IMR-90 (cell line): ENCODE measurements at regions not wholly inside any gene's neighbourhood (a gene's known extent, or its start where the extent isn't known, plus 50 kb on each side); places are given as distances from the start of the nearest gene placed in this dataset.
"Not testable (repeated sequence)": the region's sequence is repeated elsewhere in the genome, so short reads cannot be mapped to it uniquely, and the experiment has no call there.

Experiments
- ATAC-seq: fragments of 200-7000 bp; cut with Tn5 transposase; 2 replicates; pipeline ENCODE4 v1.9.1; 2020; ENCODE audit warnings: low read depth, mild to moderate bottlenecking, moderate library complexity
- BruUV-seq: library from RNA; stranded (reverse); fragments of 400-500 nt; replicated peaks from 2 replicates; lab custom pipeline; 2021; lab: Mats Ljungman, UMichigan
- CTCF ChIA-PET: fragments of 300-600 bp; formaldehyde crosslinking; extraction: SDS; loops from one replicate; lab custom pipeline; 2021; ENCODE audit warnings: antibody characterized with exemption; lab: Yijun Ruan, JAX
- POLR2A ChIA-PET: fragments of 300-600 bp; sonication (Branson Sonifier 250); formaldehyde crosslinking; loops from one replicate; lab custom pipeline; 2022; ENCODE audit warnings: antibody characterized with exemption; ENCODE audit not compliant: unreplicated experiment; lab: Charles Lee
- DNase-seq: peaks from one replicate; pipeline ENCODE4 v3.0.0; 2013
- H2AFZ ChIP-seq: replicated peaks from 2 replicates; pipeline ENCODE3; 2013; ENCODE audit warnings: low read length, mild to moderate bottlenecking; ENCODE audit not compliant: poor library complexity
- H2AK5ac ChIP-seq: 2 replicates; pipeline ENCODE4 v1.6.1; 2013; ENCODE audit warnings: low read depth, low read length, inconsistent platforms
- H2AK9ac ChIP-seq: replicated peaks from 2 replicates; pipeline ENCODE3; 2013; ENCODE audit warnings: mild to moderate bottlenecking, low read depth, low read length, moderate library complexity; ENCODE audit not compliant: poor library complexity
- H2BK120ac ChIP-seq: 2 replicates; pipeline ENCODE4 v1.6.1; 2013; ENCODE audit warnings: low read depth, low read length, inconsistent platforms
- H2BK15ac ChIP-seq: 3 replicates; pipeline ENCODE4 v1.6.1; 2013; ENCODE audit warnings: low read depth, low read length, inconsistent platforms
- H2BK20ac ChIP-seq: 2 replicates; pipeline ENCODE4 v1.6.1; 2013; ENCODE audit warnings: low read depth, mild to moderate bottlenecking, inconsistent platforms, low read length, moderate library complexity
- H2BK5ac ChIP-seq: 2 replicates; pipeline ENCODE4 v1.6.1; 2013; ENCODE audit warnings: mild to moderate bottlenecking, low read depth, low read length, inconsistent platforms; ENCODE audit not compliant: poor library complexity, severe bottlenecking
- H3K14ac ChIP-seq: replicated peaks from 2 replicates; pipeline ENCODE4 v1.6.1; 2013; ENCODE audit warnings: low read depth, low read length, inconsistent platforms
- H3K18ac ChIP-seq: 2 replicates; pipeline ENCODE4 v1.6.1; 2013; ENCODE audit warnings: low read depth, low read length, control low read depth
- H3K23ac ChIP-seq: 2 replicates; pipeline ENCODE4 v1.6.1; 2013; ENCODE audit warnings: low read depth, low read length, inconsistent platforms
- H3K27ac ChIP-seq: 2 replicates; pipeline ENCODE4 v1.5.1; 2013; ENCODE audit warnings: mild to moderate bottlenecking, control low read depth, low read length; ENCODE audit not compliant: insufficient read depth
- H3K27me3 ChIP-seq: 2 replicates; pipeline ENCODE4 v1.6.1; 2013; ENCODE audit warnings: low read length; ENCODE audit not compliant: control insufficient read depth, insufficient read depth
- H3K36me3 ChIP-seq: 2 replicates; pipeline ENCODE4 v1.6.1; 2013; ENCODE audit warnings: low read length, mixed read lengths; ENCODE audit not compliant: control insufficient read depth, insufficient read depth
- H3K4ac ChIP-seq: 2 replicates; pipeline ENCODE4 v1.6.1; 2013; ENCODE audit warnings: low read depth, low read length, inconsistent platforms
- H3K4me1 ChIP-seq: 2 replicates; pipeline ENCODE4 v1.6.1; 2013; ENCODE audit warnings: low read length, mixed read lengths; ENCODE audit not compliant: control insufficient read depth, insufficient read depth
- H3K4me2 ChIP-seq: 2 replicates; pipeline ENCODE4 v1.6.1; 2013; ENCODE audit warnings: low read depth, mild to moderate bottlenecking, control low read depth, low read length, moderate library complexity
- H3K4me3 ChIP-seq: 2 replicates; pipeline ENCODE4 v1.5.1; 2013; ENCODE audit warnings: low read depth, mild to moderate bottlenecking, control low read depth, low read length, moderate library complexity; ENCODE audit not compliant: insufficient read depth
- H3K56ac ChIP-seq: 2 replicates; pipeline ENCODE4 v1.6.1; 2013; ENCODE audit warnings: low read length, inconsistent platforms; ENCODE audit not compliant: insufficient read depth; ENCODE audit errors: extremely low read depth
- H3K79me1 ChIP-seq, 2 experiments: 2 replicates each; pipeline ENCODE4 v1.6.1; 2013; ENCODE audit warnings: low read length in 2 of 2, inconsistent platforms in 1 of 2, low read depth in 1 of 2
- H3K9ac ChIP-seq: 2 replicates; pipeline ENCODE4 v1.6.1; 2013; ENCODE audit warnings: low read depth, low read length, control low read depth
- H3K9me1 ChIP-seq: 2 replicates; pipeline ENCODE4 v1.6.1; 2013; ENCODE audit warnings: low read length, inconsistent platforms; ENCODE audit not compliant: insufficient read depth
- H3K9me3 ChIP-seq: 2 replicates; pipeline ENCODE4 v1.6.1; 2013; ENCODE audit warnings: low read length; ENCODE audit not compliant: control insufficient read depth, insufficient read depth
- H4K20me1 ChIP-seq: 2 replicates; pipeline ENCODE4 v1.6.1; 2013; ENCODE audit warnings: low read length, inconsistent platforms; ENCODE audit not compliant: insufficient read depth
- H4K5ac ChIP-seq: 2 replicates; pipeline ENCODE4 v1.6.1; 2013; ENCODE audit warnings: mild to moderate bottlenecking, low read depth, low read length, control low read depth
- H4K8ac ChIP-seq, 2 experiments: 2 replicates each; pipeline ENCODE4 v1.6.1; 2013; ENCODE audit warnings: low read depth in 2 of 2, low read length in 2 of 2, control low read depth in 1 of 2, inconsistent platforms in 1 of 2
- H4K91ac ChIP-seq: 2 replicates; pipeline ENCODE4 v1.6.1; 2013; ENCODE audit warnings: low read depth, low read length, inconsistent platforms; ENCODE audit not compliant: insufficient read depth
- WGBS, 2 experiments: methylation state at CpG; one replicate each; pipeline versions ENCODE4 v1.1.5 to v1.1.7; 2013; ENCODE audit warnings: missing lambda C conversion rate in 2 of 2; ENCODE audit not compliant: insufficient read length in 1 of 2; ENCODE audit errors: extremely low coverage in 2 of 2; 5-methylcytosine and 5-hydroxymethylcytosine counted together
- dilution Hi-C: fragments of 300-500 bp; cut with HindIII; formaldehyde crosslinking; loops from one replicate; pipeline ENCODE4 v1.14.3; 2018; ENCODE audit warnings: low sequenced_read_pairs; ENCODE audit not compliant: unreplicated experiment
- in situ Hi-C: fragments of 300-500 bp; cut with MboI; formaldehyde crosslinking; loops from 3 replicates; pipeline ENCODE4 v1.14.3; 2019; ENCODE audit warnings: low sequenced_read_pairs, inconsistent platforms, mixed read lengths
- intact Hi-C: fragments of 100-400 bp; cut with micrococcal nuclease; formaldehyde crosslinking; loops from 2 replicates; pipeline ENCODE4 v1.10.0; 2022

GRCh38 chr7:149982537-149983112 lies 108.9 kb downstream of the ATP6V0E2 start:
- H2BK20ac ChIP-seq, H3K9ac ChIP-seq, H3K36me3 ChIP-seq, DNase-seq, H4K20me1 ChIP-seq, POLR2A ChIA-PET, H3K27me3 ChIP-seq, intact Hi-C loops, H2AK5ac ChIP-seq, H3K18ac ChIP-seq, H2AFZ ChIP-seq, H3K56ac ChIP-seq, dilution Hi-C loops, H3K9me1 ChIP-seq, H3K14ac ChIP-seq, H2BK5ac ChIP-seq, H2AK9ac ChIP-seq, H2BK15ac ChIP-seq, H3K79me1 ChIP-seq, H3K4me1 ChIP-seq, H3K27ac ChIP-seq, H3K9me3 ChIP-seq, CTCF ChIA-PET, BruUV-seq, H3K23ac ChIP-seq, H4K91ac ChIP-seq, H3K4me3 ChIP-seq, H4K8ac ChIP-seq, ATAC-seq, H3K4ac ChIP-seq, H2BK120ac ChIP-seq, H3K4me2 ChIP-seq, in situ Hi-C loops, H4K5ac ChIP-seq: not testable (repeated sequence)
- no CpG with 5 or more reads among the region's 4 CpGs for WGBS, 2 experiments

- CTCF ChIA-PET, H4K8ac ChIP-seq, H3K9me3 ChIP-seq, H4K5ac ChIP-seq, H3K14ac ChIP-seq, H3K56ac ChIP-seq, H2BK15ac ChIP-seq, ATAC-seq, H3K4ac ChIP-seq, H3K27ac ChIP-seq, dilution Hi-C loops, H3K4me3 ChIP-seq, intact Hi-C loops, H3K36me3 ChIP-seq, H3K4me1 ChIP-seq, DNase-seq, H4K91ac ChIP-seq, H3K18ac ChIP-seq, H3K9ac ChIP-seq, H3K79me1 ChIP-seq, H4K20me1 ChIP-seq, in situ Hi-C loops, H2AK9ac ChIP-seq, H2AK5ac ChIP-seq, H3K27me3 ChIP-seq, H3K23ac ChIP-seq, H2AFZ ChIP-seq, POLR2A ChIA-PET, H2BK5ac ChIP-seq, H3K9me1 ChIP-seq, BruUV-seq, H2BK20ac ChIP-seq, H2BK120ac ChIP-seq, H3K4me2 ChIP-seq: not testable (repeated sequence)
- no CpG with 5 or more reads among the region's 3 CpGs for WGBS, 2 experiments
These were observed 113.1 kb downstream of the ATP6V0E2 start for GRCh38 chr7:149986866-149987265.
